GM18907 (cell line): ENCODE measurements at regions not wholly inside any gene's neighbourhood (a gene's known extent, or its start where the extent isn't known, plus 50 kb on each side); places are given as distances from the start of the nearest gene placed in this dataset.

Experiments used
- ATAC-seq: cut with Tn5 transposase; IDR thresholded peaks from one replicate; pipeline ENCODE4 v1.9.1; 2021; ENCODE audit warnings: mild to moderate bottlenecking, moderate library complexity; ENCODE audit not compliant: unreplicated experiment

DNA sequence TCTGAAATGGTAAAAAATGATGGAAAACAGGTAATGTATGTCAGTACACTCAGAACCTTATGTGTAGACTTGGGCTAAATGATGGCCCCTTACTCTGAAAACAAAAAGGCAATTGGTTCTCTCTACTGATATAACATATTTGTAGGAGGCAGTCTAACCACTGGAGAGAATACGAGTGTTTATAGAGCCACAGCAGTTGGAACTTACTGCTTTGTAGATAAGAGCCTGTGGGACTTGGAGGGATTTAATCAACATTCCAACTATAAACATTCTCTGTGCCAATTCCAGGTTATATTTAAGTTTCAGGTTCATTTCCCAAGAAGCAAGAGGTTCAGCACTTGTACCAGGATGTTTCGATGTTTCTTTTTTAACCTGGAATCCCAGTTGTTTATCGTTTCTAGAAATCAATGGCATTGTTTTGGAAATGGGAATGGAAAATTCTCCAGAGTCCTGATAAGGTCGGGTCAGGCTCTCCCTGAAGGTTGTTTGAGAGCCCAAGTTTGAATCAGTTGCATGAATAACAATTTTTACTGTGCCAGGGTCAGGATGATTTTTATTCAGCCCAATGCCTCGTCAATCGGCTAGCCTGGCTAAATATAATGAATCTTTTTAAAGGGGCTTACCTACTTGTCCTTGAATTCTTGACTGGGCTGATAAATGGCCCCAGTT lies 278.4 kb upstream of the FAM98A start:
- ATAC-seq = no peak

DNA sequence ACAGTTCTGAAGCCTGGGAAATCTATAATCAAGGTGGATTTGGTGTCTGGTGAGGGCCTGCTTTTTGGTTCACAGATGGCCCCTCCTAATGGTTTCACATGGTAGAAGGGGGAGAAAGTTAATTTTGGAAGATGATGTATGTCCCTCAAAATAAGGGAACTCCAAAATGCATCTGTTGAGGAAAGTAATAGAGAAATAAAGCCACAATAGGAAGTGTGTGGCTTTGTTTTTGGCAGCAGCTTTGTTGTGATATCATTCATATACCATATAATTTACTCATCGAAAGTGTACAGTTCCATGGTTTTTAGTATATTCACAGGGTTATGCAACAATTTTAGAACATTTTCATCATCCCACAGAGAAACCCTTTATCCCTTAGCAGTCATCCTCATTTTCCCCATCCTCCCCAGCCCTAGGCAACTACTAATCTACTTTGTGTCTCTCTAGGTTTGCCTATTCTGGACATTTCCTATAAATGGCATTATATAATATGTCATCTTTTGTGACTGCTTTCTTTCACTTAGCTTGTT lies 274.0 kb upstream of the FAM98A start:
- ATAC-seq = no peak

DNA sequence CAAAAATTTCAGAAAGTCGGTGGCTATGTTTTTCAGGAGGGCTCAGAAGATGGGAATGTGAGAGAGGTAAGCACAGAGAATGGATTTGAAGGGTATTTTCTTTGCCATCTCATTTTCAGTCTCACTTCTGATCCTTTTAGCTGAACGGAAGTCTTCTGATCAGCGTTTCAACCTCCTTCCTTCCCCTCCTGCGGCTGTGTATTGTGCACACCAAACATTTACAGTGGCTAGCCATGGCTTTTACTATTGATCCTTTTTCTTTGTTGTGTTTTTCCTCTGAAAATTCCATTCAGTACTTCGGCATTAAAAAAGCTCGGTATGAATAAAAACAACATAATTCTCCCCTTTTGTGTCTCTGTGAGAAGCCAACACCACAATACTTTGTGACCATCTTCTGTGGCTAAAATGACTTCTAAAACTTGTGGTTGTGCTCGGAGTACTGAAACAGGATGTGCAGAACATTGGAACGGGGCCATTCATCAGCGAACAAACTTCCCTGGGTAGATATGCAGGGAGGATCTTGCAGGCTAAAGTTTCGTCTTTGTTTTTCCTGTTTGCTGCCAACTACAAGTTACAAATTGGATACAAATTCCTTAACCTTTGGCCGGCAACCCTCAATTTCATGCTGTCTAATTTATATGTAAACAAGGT lies 260.8 kb upstream of the FAM98A start:
- no peak for ATAC-seq

DNA sequence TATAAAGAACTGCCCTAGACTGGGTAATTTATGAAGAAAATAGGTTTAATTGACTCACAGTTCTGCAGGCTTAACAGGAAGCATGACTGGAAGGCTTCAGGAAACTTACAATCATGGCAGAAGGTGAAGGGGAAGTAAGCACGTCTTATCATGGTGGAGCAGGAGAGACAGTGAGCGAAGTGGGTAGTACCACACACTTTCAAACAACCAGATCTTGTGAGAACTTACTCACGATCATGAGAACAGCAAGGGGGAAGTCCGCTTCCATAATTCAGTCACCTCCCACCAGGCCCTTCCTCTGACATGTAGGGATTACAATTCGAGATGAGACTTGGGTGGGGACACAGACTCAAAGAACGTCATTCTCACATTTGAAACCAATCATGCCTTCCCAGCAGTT lies 260.1 kb upstream of the FAM98A start:
- no peak for ATAC-seq

DNA sequence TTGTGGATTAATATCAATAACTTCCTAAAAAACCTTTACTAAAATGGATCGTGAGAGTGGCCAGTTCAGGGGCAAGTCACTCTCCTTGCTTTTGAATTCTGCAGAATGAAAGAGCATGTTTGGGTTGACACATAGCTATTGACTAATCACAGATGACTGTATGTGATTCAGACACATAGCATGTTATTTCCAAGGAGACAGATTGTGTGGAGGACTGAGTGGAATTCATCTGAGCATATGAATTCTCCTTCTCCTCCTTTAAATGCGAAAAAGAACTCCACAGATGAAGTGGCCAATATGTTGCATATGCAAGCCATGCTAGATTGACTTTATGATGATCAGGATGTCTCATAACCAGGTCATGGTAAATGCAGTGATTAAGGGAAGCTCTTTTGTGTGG lies 249.4 kb upstream of the FAM98A start:
- ATAC-seq = no peak

DNA sequence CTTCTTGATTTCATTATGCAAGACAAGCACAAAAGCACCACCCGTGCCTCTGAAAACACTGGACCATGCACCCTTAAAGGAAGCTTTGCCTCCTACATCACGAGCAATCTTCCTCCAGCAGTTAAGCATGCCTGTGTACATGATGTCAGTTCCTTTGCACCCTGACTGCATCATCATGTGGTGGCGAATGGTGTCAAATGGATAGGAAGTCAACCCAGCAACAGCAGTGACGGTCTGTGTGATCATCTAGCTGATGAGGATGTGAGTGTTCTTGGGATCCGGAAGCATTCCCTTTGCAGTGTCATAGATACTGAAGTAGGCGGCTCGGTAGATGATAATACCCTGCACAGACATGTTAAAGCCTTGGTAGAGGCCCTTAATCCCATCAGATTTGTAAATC lies 240.7 kb upstream of the FAM98A start:
- no peak for ATAC-seq

DNA sequence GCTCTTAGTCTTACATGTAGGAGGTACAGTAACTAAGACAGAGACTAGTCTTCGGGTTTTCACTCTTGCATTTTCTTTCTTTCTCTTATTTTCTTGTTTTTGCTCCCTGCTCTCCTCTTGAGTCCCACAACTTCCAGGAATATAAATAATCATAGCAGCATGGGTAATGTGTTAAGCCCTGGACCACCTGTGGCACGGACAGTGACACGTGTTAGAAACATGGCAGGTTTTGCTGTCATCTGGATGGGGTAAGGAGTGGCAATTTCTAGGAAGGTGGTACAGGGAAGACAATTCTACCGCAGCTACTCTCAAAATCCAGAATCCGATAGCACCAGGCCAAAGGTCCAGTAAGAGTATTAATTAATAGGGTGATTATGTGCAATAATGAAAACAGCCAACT lies 237.5 kb upstream of the FAM98A start:
- ATAC-seq = no peak

DNA sequence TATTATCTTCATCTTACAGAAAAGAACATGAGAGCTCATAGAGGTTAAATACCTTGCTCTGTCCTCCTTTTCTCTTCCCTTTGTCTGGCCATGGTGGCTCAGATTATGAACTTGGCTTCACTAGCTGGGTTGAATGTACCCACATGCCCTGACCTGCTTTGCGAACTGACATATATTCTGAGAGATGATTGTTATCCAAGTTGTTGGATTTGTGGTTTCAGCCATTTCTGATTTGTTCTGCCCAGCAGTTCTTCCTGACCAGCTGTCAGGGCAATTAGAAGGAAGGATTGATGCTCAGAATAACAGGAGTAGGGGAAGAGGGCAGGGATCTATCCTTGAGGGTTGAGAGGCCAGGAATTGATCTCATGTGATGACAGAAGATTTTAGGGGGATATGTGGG lies 236.8 kb upstream of the FAM98A start:
- no peak for ATAC-seq

DNA sequence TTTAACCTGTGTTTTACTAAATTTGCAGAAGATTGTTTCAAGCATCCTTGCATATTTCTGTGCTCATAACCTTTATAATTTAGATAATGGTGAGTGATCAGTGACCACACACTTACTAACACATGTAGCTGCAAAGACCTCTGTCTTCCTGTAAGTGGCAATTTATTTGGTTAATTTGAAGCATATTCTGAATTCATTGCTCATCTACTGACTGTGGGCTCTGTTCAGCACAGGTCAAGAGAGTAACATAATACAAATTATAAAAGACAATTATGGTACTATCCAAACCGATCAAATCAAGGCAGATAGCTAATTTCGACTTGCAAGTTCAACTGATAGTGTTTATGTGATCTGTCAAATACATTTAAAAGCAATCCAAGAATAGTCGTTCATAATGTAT lies 223.9 kb upstream of the FAM98A start:
- no peak for ATAC-seq

DNA sequence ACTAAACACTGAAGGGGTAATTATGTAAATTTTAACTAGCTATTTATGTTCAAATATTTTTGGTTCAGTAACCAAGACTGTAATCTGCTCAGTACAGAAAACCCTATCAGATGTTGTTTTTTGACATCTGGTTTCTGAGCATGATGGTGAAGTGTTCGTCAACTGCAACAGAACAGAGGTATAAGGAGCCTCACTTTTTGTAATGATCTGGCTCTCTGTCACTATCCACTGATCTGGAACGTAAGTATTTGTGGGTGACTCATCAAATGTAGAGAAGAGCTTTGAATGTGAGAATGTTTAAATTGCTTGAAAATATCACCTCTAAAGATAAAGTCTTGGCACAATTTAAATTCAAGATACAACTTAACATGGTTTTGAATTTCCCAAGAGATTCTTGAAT lies 213.6 kb upstream of the FAM98A start:
- ATAC-seq = no peak

DNA sequence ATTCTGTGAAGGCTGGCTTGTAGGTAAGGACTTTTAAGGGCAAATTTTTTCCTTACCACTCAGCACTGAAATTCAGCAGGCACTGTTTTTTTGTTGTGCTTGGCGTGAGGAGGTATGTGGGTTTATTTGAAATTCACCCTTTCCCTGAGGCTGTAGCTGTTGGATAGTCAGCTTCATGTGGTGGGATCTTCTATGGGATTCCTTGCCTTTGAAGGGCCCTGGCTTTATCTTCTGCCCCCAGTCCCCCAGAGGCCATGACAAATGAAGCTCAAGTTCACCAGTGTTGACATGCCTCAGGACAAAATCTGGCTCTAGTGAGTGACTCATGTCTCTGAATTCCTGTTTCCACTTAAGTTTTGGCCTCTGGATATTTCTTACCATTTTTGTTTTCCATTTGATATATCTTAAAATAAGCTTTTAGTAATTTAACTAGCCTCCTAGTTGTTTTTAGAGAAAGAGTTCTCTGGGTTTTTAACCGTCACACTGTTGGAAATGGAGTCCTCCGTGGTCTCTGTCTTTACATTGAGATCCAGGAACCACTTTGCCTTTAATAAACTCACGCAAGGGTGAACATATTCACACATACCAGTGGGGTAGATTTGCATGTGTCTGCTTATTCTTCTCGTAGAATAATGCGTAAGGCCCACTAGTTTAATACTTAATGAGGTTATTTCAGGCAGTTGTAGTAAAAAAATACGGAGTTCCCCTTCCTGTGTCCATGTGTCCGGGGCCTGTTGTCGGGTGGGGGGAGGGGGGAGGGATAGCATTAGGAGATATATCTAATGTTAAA lies 211.1 kb upstream of the FAM98A start:
- ATAC-seq = no peak

DNA sequence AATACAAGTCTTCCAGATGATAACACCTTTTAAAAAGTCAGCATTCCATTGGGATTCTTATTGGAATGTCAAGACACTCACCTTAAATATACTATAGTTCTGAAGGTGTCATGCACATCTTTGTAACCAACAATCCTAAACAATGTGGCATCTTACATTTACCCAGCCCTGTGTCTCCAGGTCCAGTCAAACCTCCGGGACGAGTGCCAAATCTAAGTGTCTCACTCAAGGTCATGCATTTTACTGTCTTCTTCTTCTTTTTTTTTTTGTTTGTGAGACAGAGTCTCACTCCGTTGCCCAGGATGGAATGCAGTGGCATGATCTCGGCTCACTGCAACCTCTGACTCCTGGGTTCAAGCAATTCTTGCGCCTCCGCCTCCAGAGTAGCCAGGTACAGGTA lies 206.9 kb upstream of the FAM98A start:
- ATAC-seq = no peak

DNA sequence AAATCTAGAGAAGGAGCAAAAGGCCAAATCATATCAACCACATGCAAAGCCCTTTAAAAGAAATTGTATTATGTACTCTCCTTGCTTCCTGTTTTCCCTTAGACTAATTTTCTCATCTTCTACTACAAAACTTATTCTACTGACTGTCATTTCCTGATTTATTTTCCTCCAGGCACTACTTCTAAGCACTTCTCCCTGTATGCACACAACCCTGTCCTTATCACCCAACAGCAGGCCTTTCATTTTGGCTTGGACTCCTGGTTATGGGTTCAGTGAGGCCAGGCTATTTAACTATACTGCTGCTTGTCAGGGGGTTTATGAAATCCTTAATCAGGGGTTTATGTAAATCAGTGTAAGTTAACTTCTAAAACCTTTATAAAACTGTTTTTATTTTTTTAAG lies 205.1 kb upstream of the FAM98A start:
- ATAC-seq = no peak

DNA sequence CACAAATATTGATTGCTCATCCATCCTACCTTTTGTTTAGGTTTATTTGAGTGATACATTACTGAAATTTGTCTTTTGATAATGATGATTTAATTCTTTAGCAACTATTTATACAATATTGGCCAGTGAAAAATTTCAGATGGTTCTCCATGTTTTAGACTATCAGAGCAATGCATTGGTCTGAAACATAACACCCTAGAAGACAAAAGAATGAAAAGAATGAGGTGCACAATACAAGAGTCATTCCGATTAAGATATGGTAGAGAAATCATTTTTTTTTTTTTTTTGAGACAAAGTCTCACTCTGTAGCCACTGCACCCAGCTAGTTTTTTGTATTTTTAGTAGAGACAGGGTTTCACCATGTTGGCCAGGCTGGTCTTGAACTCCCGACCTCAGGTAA lies 197.4 kb upstream of the FAM98A start:
- no peak for ATAC-seq

DNA sequence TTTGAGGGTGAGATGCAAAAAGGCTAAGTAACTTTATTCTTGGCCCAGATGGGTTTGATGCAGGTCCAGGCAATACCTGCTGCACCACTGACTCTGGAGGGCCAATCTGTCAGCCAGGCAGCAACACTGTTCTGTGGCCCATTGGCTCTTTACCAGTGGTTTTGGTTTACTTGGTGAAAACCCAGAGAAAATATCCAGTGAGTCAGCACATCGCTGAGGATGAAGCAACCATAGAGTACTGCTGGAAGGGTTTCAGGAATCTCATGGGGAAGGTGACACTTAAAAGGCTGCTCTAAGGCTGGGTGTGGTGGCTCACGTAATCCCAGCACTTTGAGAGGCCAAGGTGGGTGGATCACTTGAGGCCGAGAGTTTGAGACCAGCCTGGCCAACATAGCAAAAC lies 192.5 kb upstream of the FAM98A start:
- ATAC-seq = no peak

DNA sequence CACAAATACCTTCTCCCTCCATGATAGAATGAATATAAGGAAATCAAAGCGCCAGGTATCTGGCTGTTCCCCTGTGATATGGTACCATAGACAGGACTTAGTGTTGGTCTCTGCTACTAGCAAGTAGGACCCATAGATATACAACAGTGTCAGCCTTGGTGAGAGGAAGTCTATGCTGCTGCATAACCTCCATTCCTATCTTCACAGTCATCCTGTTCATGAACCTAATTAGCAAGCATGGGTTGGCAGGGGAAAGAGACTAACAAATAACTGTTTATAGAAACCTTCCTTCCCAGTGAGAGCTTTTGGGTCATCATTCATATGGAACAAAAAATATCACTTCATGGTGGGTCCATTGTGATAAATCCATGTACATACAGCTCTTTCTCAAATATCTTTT lies 188.9 kb upstream of the FAM98A start:
- no peak for ATAC-seq

DNA sequence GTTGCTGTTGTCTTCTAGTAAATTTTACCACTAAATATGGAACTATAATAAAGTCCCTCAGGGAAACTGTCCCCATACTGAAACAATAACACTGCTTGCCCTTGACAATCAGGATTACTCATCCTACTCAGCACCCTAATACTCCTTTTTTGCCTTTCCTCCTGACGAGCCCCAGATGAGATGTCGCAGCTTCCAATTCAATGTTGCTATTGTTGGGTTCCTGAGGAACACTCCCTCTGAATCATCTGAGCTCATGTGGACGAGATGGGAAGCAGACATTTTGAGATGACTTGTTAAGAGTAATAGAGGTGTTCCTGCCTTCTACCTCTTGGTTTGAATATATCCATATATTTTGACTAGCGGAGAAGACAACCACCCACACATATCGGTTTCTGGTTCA lies 187.8 kb upstream of the FAM98A start:
- ATAC-seq = no peak

DNA sequence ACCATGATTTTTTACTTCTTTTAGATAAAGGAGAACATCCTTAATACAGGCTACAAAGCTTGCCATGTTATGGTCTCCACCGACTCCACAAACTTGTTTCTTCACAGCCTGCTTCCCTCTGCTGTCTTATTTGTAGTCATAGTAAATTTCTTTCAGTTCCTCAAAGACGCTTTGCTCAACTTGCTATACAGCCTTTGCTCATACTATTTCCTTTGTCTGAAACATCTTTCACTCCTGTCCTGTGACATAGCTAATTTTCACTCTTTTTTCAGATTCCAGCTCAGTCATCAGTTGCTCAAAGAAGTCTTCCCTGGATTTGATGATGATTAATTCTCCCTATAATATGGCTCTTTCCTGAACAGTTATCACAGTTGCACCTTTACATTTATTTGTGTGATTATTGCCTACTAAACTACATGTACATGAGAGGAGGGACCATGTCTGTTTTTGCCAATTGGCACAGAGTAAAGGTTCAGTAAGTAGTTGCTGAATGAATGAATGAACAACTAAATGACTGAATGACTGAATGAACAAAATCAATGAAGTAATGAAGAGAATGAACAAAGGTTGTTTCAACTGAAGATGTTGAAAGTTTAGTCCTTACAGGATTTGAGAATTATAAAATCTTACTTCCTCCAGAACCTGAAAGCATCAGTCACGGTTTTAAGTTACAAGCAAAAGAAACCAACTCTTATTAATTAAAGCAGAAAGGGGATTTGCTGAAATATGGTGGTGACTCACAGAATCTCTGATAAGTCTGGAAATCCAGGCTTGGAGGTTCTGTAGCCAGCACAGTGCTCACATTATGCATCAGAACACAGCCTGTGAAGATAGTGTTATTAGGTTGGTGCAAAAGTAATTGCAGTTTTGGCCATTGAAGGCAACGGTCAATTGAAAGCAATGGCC lies 186.4 kb upstream of the FAM98A start:
- ATAC-seq = peak; percentile 93

DNA sequence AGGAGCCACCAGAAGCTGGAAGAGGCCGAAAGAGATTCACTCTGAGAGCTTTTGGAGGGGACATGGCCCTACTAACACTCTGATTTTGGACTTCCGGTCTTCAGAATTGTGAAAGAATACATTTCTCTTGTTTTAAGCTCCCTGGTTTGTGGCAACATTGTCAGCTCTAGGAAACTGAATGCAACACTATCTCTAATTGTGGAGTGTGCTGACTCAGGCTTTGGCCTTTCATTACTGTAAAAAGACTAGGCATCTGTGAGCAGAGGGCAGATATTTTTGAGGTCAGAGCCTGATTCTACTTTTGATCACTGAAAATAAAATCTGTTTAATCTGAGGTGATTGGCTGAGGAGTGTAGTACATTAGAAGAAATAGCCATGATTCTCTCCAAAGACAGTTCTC lies 185.4 kb upstream of the FAM98A start:
- peak; percentile 4 for ATAC-seq

DNA sequence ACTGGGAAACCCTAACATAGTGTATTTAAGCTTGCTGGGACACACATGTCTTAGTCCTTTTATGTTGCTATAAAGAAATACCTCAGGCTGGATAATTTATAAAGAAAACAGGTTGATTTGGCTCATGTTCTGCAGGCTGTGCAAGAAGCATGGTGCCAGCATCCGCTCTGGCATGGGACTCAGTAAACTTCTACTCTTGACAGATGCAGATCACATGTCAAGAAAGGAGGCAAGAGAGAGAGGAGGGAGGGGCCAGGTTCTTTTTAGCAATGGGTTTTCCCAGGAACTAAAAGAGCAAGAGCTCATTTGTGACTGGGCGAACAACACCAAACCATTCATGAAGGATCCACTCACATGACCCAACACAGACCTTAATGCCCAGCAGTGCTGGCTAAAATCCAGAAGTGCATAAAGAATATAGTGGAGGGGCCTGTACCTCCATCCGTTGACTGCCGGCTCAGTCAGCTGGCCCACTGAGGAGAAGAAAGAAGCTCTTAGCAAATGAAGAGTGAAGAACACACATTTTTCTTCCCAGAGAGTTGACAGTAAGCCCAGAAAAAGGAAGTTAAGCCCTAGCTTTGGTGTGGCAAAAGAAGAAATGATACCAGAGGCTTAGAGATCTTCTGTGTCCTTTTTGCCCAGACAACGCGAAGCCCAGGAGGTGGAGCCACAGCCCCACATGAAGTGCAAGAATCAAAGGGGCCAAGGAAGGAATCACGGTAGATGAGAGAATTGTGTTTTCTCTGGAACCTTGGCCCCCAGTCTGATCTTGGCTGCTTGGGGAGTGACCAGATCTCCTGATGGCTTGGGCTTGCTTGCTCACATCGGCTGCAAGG lies 183.5 kb upstream of the FAM98A start:
- no peak for ATAC-seq
